ENCODE measurements at regions not wholly inside any gene's neighbourhood (a gene's known extent, or its start where the extent isn't known, plus 50 kb on each side); places are given as distances from the start of the nearest gene placed in this dataset.

GRCh38 chr20:17866234-17867001, 102.2 kb downstream of the SNX5 start:
- Histone ChIP-seq H3K27ac (ENCODE audit: insufficient read depth, low read length) (no peak overlapping the region), H2AFZ (replicated peaks; ENCODE audit: low read length, poor library complexity) (no peak overlapping the region), H3K36me3 (ENCODE audit: control insufficient read depth, insufficient read depth, low read length) (no peaks in the 10 kb centered on the region), H4K8ac (ENCODE audit: low read depth in 2 of 2, low read length in 2 of 2) (no peak overlapping the region), H2BK5ac (ENCODE audit: low read depth, low read length, poor library complexity, severe bottlenecking) (no peak overlapping the region), H3K4me2 (ENCODE audit: low read depth, low read length) (no peak overlapping the region), H3K9me1 (ENCODE audit: insufficient read depth, low read length) (no peaks in the 10 kb centered on the region; the same call in 1 of the 2 replicates), H3K18ac (ENCODE audit: low read depth, low read length) (no peak overlapping the region), H4K5ac (ENCODE audit: low read depth, low read length) (no peak overlapping the region), H3K9me3 (ENCODE audit: control insufficient read depth, insufficient read depth, low read length) (no peaks in the 10 kb centered on the region), H3K14ac (replicated peaks; ENCODE audit: low read depth, low read length) (no peak overlapping the region), H3K56ac (ENCODE audit: extremely low read depth, insufficient read depth, low read length) (no peak overlapping the region), H3K27me3 (ENCODE audit: control insufficient read depth, insufficient read depth, low read length) (peaks cover 3% of the 10 kb centered on the region), H2BK20ac (ENCODE audit: low read depth, low read length) (no peak overlapping the region), H3K9ac (ENCODE audit: low read depth, low read length) (no peak overlapping the region), H2BK15ac (ENCODE audit: low read depth, low read length) (no peak overlapping the region), H4K91ac (ENCODE audit: insufficient read depth, low read depth, low read length) (no peak overlapping the region), H3K4me1 (ENCODE audit: control insufficient read depth, insufficient read depth, low read length) (peaks cover 3% of the 10 kb centered on the region; the same call in 1 of the 2 replicates), H2AK5ac (ENCODE audit: low read depth, low read length) (no peak overlapping the region), H2AK9ac (replicated peaks; ENCODE audit: low read depth, low read length, poor library complexity) (no peak overlapping the region), H2BK120ac (ENCODE audit: low read depth, low read length) (no peak overlapping the region), H3K4ac (ENCODE audit: low read depth, low read length) (no peak overlapping the region), H4K20me1 (ENCODE audit: insufficient read depth, low read length) (no peaks in the 10 kb centered on the region), H3K23ac (ENCODE audit: low read depth, low read length) (no peak overlapping the region), H3K79me1 (ENCODE audit: low read depth in 1 of 2, low read length in 2 of 2) (no peaks in the 10 kb centered on the region), H3K4me3 (ENCODE audit: insufficient read depth, low read depth, low read length) (no peak overlapping the region)
- intact Hi-C loops (cut with micrococcal nuclease) = no loop called here
- ATAC-seq (ENCODE audit: low read depth) = no peak
- no peak for DNase-seq
- dilution Hi-C loops (cut with HindIII; ENCODE audit: low sequenced_read_pairs, unreplicated experiment) = no loop called here
- BruUV-seq (replicated peaks) = no TSS peak
- ChIA-PET CTCF (interaction anchor here (1.0 kb wide), 1 partner anchor 29 kb away, joined by 3 read pairs; no protein-coding TSS in a partner anchor), POLR2A (ENCODE audit: unreplicated experiment) (no interaction called here)
- TF ChIP-seq ELK1 (IDR thresholded peaks at IDR 0.05; ENCODE audit: borderline replicate concordance, low read depth, low read length) = no peak
- in situ Hi-C loops (cut with MboI; ENCODE audit: low sequenced_read_pairs) = no loop called here
- 86% methylated on average over 4 of the region's 7 CpGs; no CpG with 5 or more reads in 1 of the 2 experiments for WGBS, 2 experiments (ENCODE audit: extremely low coverage in 2 of 2, insufficient read length in 1 of 2)

Data from IMR-90 (cell line).